HEK293 (cell line): ENCODE measurements at regions not wholly inside any gene's neighbourhood (a gene's known extent, or its start where the extent isn't known, plus 50 kb on each side); places are given as distances from the start of the nearest gene placed in this dataset.
A peak's percentile ranks its signal among the peaks of the same experiment; 100 is the strongest.

Source experiments
- CTCF ChIA-PET: fragments of 350-600 bp; formaldehyde crosslinking; extraction: SDS; loops from one replicate; lab custom pipeline; 2021; ENCODE audit warnings: antibody characterized with exemption; lab: Yijun Ruan, JAX
- POLR2A ChIA-PET: fragments of 300-600 bp; formaldehyde crosslinking; extraction: SDS; loops from one replicate; lab custom pipeline; 2020; ENCODE audit warnings: antibody characterized with exemption, inconsistent platforms; lab: Yijun Ruan, JAX
- H3K27ac ChIP-seq: fragments of 200-500 bp; sonication (Bioruptor generic); 2 replicates; pipeline ENCODE4 v1.5.1; 2014; ENCODE audit warnings: low read depth, low read length, control low read depth, inconsistent platforms; ENCODE audit errors: extremely low read depth
- H3K36me3 ChIP-seq, 2 experiments: fragments of 200-500 bp in 1 of 2; sonication (Bioruptor generic) in 1 of 2; 1 replicate in 1 of 2; 2 replicates in 1 of 2; pipeline ENCODE4 v1.5.1; 2014 to 2017; ENCODE audit warnings: inconsistent platforms in 2 of 2, low read length in 2 of 2; ENCODE audit not compliant: control insufficient read depth in 2 of 2, insufficient read depth in 1 of 2
- H3K4me1 ChIP-seq: fragments of 200-500 bp; sonication (Bioruptor generic); 2 replicates; pipeline ENCODE4 v1.5.1; 2014; ENCODE audit warnings: mild to moderate bottlenecking, low read length, inconsistent platforms; ENCODE audit not compliant: control insufficient read depth, insufficient read depth
- H3K4me3 ChIP-seq: 2 replicates; pipeline ENCODE4 v1.5.1; 2011; ENCODE audit warnings: low read depth, mild to moderate bottlenecking, control low read depth, low read length, moderate library complexity
- H3K9me3 ChIP-seq: fragments of 200-500 bp; sonication (Bioruptor generic); 2 replicates; pipeline ENCODE4 v1.5.1; 2014; ENCODE audit warnings: low read depth, low read length, inconsistent platforms; ENCODE audit not compliant: control insufficient read depth, insufficient read depth
- ATF2 ChIP-seq: fragments of 450-650 bp; formaldehyde crosslinking; IDR thresholded peaks from 2 replicates; pipeline ENCODE4 v1.5.1; 2016; ENCODE audit warnings: missing biosample characterization, missing genetic modification characterization, low read depth
- GLIS1 ChIP-seq: fragments of 450-650 bp; formaldehyde crosslinking; IDR thresholded peaks from 2 replicates; pipeline ENCODE4 v1.5.1; 2016; ENCODE audit warnings: missing biosample characterization, missing genetic modification characterization
- KLF17 ChIP-seq: fragments of 450-650 bp; formaldehyde crosslinking; IDR thresholded peaks from 2 replicates; pipeline ENCODE4 v1.5.1; 2016; ENCODE audit warnings: missing biosample characterization, missing genetic modification characterization
- OSR2 ChIP-seq: fragments of 450-650 bp; formaldehyde crosslinking; IDR thresholded peaks from 2 replicates; pipeline ENCODE4 v1.5.1; 2016; ENCODE audit warnings: missing biosample characterization, missing genetic modification characterization
- ZBTB20 ChIP-seq: fragments of 450-650 bp; formaldehyde crosslinking; IDR thresholded peaks from 2 replicates; pipeline ENCODE4 v1.5.1; 2016; ENCODE audit warnings: missing biosample characterization, missing genetic modification characterization
- ZFHX2 ChIP-seq: fragments of 450-650 bp; formaldehyde crosslinking; conservative IDR thresholded peaks from 2 replicates; pipeline ENCODE4 v1.5.1; 2016; ENCODE audit warnings: missing biosample characterization, missing genetic modification characterization
- ZIC2 ChIP-seq: fragments of 450-650 bp; formaldehyde crosslinking; IDR thresholded peaks from 2 replicates; pipeline ENCODE4 v1.5.1; 2016; ENCODE audit warnings: missing biosample characterization, missing genetic modification characterization
- ZNF155 ChIP-seq: fragments of 450-650 bp; formaldehyde crosslinking; IDR thresholded peaks from 2 replicates; pipeline ENCODE4 v1.5.1; 2016; ENCODE audit warnings: missing biosample characterization, missing genetic modification characterization
- ZNF19 ChIP-seq: fragments of 450-650 bp; formaldehyde crosslinking; IDR thresholded peaks from 2 replicates; pipeline ENCODE4; 2016; ENCODE audit warnings: missing biosample characterization, missing genetic modification characterization, low read depth
- ZNF2 ChIP-seq: fragments of 450-650 bp; formaldehyde crosslinking; IDR thresholded peaks from 2 replicates; pipeline ENCODE4 v1.5.1; 2016; ENCODE audit warnings: missing biosample characterization, missing genetic modification characterization
- ZNF302 ChIP-seq: fragments of 450-650 bp; formaldehyde crosslinking; IDR thresholded peaks from 2 replicates; pipeline ENCODE4 v1.5.1; 2016; ENCODE audit warnings: missing biosample characterization, missing genetic modification characterization, low read depth
- ZNF394 ChIP-seq: fragments of 450-650 bp; formaldehyde crosslinking; IDR thresholded peaks from 2 replicates; pipeline ENCODE4 v1.5.1; 2016; ENCODE audit warnings: missing biosample characterization, missing genetic modification characterization, mild to moderate bottlenecking, moderate library complexity, borderline replicate concordance
- ZNF518A ChIP-seq: fragments of 450-650 bp; formaldehyde crosslinking; conservative IDR thresholded peaks from 2 replicates; pipeline ENCODE4 v1.5.1; 2016; ENCODE audit warnings: low read depth, missing biosample characterization, missing genetic modification characterization
- ZNF561 ChIP-seq: fragments of 450-650 bp; IDR thresholded peaks from 2 replicates; pipeline ENCODE4 v1.5.1; 2018; ENCODE audit warnings: missing biosample characterization, missing genetic modification characterization, borderline replicate concordance
- ZNF843 ChIP-seq: fragments of 450-650 bp; formaldehyde crosslinking; IDR thresholded peaks from 2 replicates; pipeline ENCODE4 v1.5.1; 2016; ENCODE audit warnings: missing biosample characterization, missing genetic modification characterization

- TF ChIP-seq ZNF843 (tag by site-specific recombination) (no peak), ZNF155 (tag by site-specific recombination) (no peak), ZNF2 (tag by site-specific recombination) (no peak), ATF2 (tag by site-specific recombination) (no peak), ZNF302 (no peak), ZNF394 (tag by site-specific recombination) (no peak), ZNF518A (tag by site-specific recombination) (no peak)
These were observed 205.7 kb downstream of the UACA start (continued) for GRCh38 chr15:70557521-70558258.

GRCh38 chr15:70556779-70557178, 206.6 kb downstream of the UACA start:
- no peaks in the 10 kb centered on the region for H3K4me1 ChIP-seq
- no peak overlapping the region for H3K27ac ChIP-seq
- no peaks in the 10 kb centered on the region for H3K36me3 ChIP-seq
- H3K4me3 ChIP-seq: no peak overlapping the region
- POLR2A ChIA-PET: no interaction called here
- H3K9me3 ChIP-seq: no peaks in the 10 kb centered on the region
- CTCF ChIA-PET: interaction anchor here (0.9 to 1.2 kb wide), 2 partner anchors 43 to 405 kb away, joined by 3 to 5 read pairs; no protein-coding TSS in a partner anchor
- TF ChIP-seq KLF17 (tag by site-specific recombination): no peak
- TF ChIP-seq OSR2 (tag by site-specific recombination): no peak

GRCh38 chr15:70556151-70556741, 207.1 kb downstream of the UACA start:
- POLR2A ChIA-PET: no interaction called here
- no peaks in the 10 kb centered on the region for H3K4me1 ChIP-seq
- no peak overlapping the region for H3K27ac ChIP-seq
- CTCF ChIA-PET: interaction anchor here (0.9 to 1.2 kb wide), 2 partner anchors 42 to 405 kb away, joined by 3 to 5 read pairs; no protein-coding TSS in a partner anchor
- TF ChIP-seq ZFHX2 (tag by site-specific recombination) (peak; percentile 6), ZNF19 (tag by site-specific recombination) (no peak), ZNF561 (tag by site-specific recombination) (no peak), ZBTB20 (tag by site-specific recombination) (peak; percentile 69), ZIC2 (peak; percentile 40; the same call in 1 of the 2 replicates), GLIS1 (tag by site-specific recombination) (peak; percentile 18; the same call in 1 of the 2 replicates)
- H3K36me3 ChIP-seq: no peaks in the 10 kb centered on the region
- no peaks in the 10 kb centered on the region for H3K9me3 ChIP-seq
- H3K4me3 ChIP-seq: no peak overlapping the region
